NCI-H2171 treated with DMSO at 0.1 percent for 48 hours (cell line): ENCODE measurements at regions not wholly inside any gene's neighbourhood (a gene's known extent, or its start where the extent isn't known, plus 50 kb on each side); places are given as distances from the start of the nearest gene placed in this dataset.
"Not testable (repeated sequence)": the region's sequence is repeated elsewhere in the genome, so short reads cannot be mapped to it uniquely, and the experiment has no call there.

Source experiments
- DNase-seq: peaks from one replicate; lab custom pipeline; 2025; lab: John Stamatoyannopoulos, UW

DNA sequence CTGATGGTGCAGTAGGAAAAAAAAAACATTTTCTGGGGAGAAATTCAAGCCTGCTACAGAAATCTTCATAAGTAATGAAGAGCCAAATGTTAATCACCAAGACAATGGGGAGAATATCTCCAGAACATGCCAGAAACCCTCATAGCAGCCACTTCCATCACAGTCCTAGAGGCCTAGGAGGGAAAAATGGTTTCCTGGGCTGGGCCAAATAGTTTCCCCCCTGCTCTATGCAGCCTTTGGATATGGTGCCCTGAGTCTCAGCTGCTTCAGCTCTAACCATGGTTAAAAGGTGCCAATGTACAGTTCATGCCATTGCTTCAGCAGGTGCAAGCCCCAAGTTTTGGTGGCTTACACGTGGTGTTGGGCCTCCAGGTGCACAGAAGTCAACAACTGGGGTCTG, 113.1 kb downstream of the ZNF648 start:
- no peak for DNase-seq

DNA sequence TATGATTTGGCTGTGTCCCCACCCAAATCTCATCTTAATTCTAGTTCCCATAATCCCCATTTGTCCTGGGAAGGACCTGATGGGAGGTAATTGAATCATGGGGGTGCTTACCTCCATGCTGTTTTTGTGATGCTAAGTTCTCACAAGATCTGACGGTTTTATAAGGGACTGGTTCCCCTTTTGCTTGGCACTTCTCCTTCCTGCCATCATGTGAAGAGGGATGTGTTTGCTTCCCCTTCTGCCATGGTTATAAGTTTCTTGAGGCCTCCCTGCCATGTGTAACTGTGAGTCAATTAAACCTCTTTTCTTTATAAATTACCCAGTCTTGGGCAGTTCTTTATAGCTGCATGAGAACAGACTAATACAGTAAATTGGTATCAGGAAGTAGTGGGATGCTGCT, 114.1 kb downstream of the ZNF648 start:
- no peak for DNase-seq

DNA sequence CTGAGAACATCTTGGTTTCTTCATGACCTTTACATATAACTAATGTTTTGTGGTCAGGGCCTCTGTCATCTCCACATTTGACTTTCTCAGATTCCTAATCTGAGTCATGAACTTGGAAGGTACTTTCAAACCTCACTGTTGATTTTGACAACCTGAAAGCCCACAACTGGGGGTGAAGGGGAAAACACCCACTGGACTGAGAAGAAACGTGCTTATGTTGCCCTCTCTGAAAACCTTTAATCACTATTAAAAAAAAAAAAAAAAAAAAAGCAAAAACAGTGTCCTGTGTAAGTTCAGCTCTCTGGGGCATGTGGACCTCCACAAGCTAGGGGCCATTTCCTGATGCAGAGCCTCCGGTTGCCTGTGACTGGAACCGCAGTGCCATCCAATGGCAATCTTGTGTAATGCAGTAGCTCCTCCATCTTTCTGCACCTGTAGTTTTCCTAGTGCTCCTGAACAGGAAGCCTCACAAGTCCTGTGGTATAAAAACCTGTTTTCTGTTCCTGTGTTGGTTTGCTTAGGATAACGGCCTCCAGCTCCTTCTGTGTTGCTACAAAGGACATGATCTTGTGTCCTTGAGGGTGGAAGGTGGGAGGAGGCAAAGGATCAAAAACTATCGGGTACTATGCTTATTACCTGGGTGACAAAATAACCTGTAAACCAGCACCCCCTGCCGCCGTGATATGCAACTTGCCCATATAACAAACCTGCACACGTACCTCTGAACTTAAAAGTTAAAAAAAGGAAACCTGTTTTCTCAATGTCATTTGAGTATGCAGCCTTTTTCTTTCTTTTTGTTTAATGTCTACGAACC, 124.5 kb downstream of the ZNF648 start:
- peak; percentile 53 for DNase-seq

DNA sequence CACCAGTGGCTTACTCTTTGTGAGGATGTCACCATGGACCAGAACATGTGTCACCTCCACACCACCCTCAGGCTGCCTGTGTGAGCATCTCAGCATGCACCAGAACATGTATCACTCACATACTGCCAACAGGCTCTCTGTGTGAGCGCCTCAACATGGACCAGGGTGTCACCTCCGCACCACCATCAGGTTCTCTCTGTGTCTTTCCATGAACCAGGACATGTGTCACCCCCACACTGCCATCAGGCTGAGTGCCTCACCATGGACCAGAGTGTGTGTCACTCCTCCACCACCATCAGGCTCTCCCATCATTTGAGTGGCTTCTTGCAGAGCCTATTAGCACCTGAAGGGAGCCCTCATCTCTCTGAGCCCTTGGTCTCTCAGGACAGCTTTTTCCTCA, 125.2 kb downstream of the ZNF648 start:
- no peak for DNase-seq

DNA sequence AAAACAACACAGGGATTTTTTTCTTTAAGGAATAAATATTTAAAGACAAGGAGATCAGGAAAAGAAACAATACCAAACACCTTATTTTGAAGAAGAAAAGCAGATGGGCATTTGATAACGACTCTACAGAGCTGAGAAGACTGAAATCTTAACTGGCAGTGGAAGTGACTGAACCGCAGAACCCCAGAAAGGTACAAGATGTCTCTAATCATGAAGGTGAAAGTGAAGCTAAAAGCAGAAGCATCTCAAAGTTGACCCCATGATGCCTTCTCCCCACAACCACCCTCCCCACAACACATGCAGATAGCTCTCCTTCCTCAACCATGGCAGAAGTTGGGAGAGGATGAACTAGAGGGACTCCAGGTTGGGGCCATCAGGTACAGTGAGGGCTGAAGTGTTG, 129.6 kb downstream of the ZNF648 start:
- DNase-seq = no peak

DNA sequence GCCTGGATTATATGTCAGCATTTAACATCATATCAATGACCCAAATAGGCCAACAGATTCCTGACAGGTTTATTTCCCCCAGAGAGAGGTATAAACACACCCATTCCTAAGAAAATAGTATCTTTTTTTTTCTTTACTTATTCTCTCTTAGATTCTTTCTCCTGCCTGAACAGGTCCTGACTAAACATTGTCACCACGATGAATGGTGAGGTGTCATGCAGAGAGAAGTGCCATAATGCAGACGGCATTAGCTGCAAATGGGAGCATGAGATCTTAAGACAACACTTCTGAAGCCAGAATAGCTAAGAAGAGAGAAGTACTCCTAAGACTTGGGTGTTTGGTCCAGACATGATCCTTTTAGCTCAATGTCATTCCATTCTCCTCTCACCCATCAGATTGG, 131.3 kb downstream of the ZNF648 start:
- no peak for DNase-seq

DNA sequence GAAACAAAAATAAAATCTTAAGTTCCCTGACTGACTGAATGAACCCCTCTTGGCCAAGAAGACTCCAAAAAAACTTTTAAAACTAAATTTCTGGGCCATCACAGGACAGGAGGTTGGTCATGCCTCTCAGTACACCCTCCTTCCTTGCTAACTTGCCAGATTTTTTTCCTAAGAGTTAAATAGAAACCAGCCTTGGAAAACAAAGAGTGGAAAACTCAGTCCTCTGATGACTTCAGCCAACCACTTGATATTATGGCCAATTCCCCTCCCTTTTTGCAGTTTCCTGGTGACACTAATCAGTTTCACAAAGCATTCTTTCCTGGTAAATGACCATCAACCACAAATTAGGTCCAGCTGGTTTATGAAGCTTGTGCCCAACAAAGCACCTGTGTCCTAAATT, 134.8 kb downstream of the ZNF648 start:
- no peak for DNase-seq

DNA sequence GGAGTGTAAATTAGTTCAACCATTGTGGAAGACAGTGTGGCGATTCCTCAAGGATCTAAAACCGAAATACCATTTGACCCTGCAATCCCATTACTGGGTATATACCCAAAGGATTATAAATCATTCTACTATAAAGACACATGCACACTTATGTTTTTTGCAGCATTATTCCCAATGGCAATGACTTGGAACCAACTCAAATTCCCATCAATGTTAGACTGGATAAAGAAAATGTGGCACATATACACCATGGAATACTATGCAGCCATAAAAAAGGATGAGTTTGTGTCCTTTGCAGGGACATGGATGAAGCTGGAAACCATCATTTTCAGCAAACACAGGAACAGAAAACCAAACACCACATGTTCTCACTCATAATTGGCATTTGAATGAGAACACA, 137.5 kb downstream of the ZNF648 start:
- not testable (repeated sequence) for DNase-seq

DNA sequence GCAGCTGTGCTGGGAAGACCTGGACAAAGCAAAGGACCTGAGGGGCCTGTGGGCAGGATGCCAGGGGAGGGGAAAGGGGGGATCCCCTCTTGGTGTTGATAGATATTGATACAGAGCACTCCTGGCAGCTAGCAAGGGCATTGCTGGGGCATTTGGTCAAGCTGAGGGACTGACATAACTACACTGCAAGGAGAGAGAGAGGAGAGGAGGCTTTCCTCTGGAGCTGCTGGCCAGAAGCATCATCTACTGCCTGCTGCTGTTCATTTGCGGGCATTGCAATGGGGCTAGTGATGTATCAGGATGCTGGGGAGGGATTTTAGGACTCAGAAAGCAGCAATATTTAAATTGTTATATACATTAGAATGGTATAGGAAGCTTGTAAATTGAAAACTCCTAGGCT, 142.0 kb downstream of the ZNF648 start:
- DNase-seq = no peak

DNA sequence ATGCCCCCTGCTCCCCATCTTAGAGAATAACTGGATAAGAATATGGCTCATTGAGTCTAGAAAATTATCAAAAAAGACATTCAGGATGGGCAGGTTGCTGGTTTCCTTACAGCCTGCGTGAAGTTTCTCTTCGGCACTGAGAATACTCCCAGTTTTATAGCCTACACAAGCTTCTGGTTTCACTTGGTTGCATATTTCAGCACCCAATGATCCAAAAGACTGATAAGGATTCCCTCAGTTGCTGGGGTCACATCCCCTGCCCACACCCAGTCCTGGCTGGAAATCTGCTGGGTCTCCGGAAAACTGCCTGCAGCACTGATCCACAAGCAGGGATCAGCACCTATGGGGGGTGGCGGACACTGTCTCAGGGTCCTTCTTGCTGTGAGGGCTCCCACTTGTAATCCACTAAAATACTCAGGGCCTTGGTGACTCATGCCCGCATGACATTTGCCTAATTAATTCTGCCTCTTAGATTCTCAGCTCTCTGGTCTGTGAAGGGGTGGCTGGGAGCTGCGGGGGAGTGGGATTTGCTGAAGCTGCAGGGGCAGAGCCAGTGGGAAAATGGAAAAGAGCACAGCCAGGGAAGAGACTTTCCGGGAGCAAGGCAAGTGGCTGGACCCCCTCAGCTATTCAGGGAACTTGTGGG, 142.5 kb downstream of the ZNF648 start:
- DNase-seq = no peak

DNA sequence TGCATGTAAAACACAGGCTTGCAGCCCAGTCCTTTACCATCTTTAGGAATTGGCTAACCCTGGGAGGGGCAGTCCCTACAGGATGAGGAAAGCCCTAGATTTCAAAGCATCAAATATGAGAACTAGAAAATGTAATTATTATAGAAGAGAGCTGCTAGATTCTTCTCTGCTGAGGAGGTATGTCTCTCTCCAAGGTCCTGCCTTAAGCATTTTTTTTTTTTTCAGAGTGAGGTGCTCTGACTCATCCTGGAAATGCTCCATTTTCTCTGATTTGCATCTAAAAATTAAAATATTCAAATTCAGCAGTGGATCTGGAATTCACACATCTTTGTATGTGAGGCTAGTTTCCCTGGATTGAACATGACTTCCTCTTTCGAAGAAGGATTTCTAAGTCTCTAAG, 149.8 kb downstream of the ZNF648 start:
- DNase-seq = no peak

DNA sequence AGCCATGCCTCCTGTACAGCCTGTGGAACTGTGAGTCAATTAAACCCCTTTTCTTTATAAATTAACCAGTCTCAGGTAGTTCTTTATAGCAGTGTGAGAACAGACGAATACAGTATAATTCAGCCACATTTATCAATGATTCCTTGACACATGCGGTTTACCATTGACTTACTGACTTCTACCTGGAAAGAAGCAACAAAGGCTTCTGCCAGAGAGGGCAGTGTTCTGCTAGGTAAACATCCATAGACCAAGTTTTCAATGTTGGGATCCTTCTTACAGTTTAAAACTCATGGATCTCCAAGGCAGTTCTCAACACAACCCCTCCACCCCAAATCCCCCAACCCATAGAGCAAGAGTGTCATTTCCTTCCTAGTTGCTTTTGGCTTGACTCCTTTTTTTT, 150.6 kb downstream of the ZNF648 start:
- no peak for DNase-seq

DNA sequence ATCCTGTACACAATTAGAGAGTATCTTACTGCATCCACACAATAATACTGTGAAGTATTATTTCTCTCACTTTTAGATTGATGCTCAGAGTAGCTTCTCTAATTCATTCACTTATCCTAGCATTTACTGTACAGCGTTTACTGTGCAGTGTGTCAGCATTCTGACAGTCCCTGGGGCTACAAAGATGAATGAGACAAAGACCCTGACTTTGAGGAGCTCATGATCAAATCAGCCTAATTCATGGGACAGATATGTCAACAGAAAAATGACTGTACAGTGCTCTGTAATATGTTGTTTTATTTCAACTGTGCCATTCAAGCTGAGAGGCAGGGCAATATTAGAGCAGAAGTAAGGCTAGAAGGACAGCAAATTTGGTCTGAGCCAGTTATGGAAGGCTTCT, 152.5 kb downstream of the ZNF648 start:
- no peak for DNase-seq

DNA sequence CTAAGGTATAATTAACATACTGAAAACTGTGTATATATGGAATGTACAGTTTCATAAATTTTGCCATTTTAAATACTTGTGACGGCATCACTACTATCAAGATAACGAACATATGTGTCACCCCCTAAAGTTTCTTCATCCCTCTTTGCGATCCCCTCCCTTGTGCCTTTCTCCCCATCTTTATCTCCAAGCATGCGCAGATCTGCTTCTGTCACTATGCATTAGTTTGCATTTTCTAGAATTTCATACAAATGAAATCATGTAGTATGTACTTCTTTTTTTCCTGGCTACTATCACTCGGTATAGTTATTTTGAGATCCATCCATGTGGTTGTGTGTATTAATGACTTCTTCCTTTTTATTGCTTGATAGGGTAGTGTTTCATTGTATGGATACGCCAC, 154.9 kb downstream of the ZNF648 start:
- no peak for DNase-seq

DNA sequence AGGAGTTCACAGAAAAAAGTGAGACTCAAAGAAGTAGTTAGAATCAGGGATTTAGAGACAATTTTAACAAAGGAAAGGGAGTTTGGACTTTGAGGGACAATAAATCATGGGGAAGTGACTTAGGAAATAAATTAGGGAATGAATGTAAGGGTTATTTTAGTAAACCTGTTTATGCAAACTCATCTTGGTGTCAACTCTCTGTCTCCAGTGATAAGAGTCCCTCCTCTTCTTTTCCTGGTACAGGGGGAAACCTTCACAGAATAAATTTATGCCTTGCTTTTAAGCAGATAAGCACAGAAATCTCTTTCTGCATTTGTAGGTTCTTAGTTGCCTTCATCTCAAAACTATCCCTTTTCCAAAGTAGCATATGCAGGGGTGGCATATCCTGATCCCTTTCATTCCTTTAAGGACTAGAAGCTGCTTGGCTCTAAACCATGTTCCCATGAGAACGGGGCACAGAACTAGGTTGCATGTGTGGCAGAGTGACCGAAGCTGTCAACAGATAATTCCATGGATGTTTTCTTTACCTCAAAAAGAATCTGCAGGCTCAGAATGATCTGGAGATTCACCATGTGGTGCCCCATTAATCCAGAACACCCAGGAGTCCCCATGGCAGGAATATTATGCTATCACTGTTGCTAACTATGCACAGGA, 155.4 kb downstream of the ZNF648 start:
- DNase-seq = no peak

DNA sequence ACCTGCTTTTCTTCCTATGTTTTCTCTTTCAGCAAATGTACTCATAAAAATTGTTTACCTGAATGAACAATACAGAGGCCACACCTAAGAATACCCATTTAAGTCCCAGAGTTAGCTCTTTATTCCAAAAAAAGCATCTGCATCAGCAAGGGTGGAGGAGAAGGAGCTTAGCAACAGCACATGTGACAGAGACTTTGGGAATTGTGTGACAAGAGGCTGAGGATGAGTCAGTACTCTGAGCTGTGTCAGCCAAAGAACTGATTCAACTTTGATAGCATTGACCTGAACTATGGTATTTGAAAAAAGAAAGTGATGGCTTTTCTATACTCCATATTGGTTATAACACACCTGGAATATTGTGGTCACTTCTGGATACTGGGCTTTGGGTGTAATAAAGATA, 162.7 kb downstream of the ZNF648 start:
- DNase-seq = no peak

DNA sequence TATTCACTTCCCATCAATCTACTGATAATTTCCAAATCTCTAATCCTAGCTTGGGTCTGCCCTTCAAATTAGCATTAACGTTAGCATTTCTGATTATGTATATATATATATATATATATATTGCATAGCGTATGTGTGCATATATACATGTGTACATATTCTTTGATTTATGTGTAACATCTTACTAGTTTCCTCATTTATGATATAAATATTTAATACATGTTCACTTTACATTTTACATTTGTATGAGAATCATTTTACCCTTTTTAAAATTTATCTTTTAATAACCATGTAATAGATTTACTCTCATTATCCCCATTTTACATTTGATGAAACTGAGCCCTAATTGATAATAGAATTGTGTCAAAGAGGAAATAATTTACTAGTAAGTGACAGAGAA, 164.7 kb downstream of the ZNF648 start:
- no peak for DNase-seq

DNA sequence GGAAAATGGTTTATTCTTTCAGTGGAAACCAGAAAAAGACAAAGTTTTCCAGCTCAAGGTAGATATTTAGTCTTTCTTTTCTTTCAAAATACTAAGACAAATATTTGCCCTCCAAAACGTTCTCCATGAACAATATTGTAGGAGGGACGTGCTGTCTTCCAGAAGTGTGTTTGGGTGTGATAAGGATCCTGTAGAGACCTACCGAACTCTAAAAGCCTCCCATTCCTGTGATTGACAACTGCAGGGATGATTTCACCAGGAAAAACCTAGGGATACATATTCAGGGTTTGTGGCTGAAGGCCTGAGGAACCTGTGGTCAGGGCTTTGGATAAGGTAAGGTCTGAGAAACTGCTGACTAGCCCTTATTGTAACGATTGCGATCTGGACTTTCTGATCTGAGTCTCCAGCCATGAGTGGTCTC, 167.1 kb downstream of the ZNF648 start:
- DNase-seq = no peak

DNA sequence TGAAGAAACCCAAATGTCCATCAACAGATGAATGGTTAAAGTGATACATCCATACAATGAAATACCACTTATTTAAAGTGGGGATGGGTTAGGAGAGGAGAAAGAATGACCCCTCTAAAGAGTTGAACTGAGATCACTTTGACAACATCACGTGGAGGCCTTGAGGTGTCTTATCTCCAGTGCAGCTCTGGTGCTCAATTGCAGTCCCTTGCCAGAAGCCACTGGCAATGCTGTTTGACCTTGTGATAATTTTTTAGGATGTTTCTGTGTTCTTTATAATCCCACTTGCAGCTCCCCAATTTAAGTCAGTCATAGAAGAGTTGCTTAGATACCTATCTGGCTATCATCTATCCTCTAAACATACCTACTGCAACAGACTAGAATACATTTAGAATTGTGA, 167.6 kb downstream of the ZNF648 start:
- no peak for DNase-seq

DNA sequence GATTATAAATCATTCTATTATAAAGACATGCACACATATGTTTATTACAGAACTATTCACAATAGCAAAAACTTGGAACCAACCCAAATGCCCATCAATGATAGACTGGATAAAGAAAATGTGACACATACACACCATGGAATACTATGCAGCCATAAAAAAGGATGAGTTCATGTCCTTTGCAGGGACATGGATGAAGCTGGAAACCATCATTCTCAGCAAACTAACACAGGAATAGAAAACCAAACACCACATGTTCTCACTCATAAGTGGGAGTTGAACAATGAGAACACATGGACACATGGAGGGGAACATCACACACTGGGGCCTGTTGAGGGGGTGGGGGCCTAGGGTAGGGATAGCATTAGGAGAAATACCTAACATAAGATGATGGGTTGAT, 168.4 kb downstream of the ZNF648 start:
- DNase-seq = not testable (repeated sequence)

DNA sequence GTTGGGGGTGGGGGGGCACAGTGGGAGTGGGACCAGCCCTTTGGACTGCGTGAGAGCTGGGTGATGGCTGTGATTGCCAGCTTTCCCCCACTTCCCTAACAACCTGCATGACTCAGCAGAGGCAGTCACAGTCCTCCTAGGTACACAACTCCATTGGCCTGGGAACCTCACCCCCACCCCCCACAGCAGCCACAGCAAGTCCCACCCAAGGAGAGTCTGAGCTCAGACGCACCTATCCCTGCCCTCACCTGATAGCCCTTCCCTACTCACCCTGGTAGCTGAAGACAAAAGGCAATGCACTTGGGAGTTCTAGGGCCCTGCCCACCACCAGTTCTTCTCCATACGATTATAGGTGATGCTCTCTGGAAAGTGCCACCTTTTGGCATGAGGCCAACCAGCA, 188.9 kb downstream of the ZNF648 start:
- DNase-seq = no peak

DNA sequence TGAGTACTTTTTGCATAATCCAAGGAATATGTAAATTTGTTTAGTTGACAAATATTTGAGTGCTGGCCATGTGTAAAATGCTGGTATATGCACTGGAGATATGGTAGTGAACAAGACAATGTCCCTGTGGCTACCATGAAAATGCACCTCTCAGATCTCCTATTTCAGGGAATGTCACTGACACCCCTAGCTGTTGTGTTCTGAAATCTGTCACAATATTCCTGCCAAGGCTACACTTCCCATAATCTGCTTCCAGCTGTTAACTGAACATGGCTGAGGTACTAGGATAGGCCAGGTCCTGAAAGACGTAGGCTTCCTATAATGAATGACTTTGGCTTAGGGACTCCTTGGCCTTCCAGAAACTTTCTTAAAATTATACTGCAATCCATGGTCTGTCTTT, 197.8 kb downstream of the ZNF648 start:
- DNase-seq = no peak

DNA sequence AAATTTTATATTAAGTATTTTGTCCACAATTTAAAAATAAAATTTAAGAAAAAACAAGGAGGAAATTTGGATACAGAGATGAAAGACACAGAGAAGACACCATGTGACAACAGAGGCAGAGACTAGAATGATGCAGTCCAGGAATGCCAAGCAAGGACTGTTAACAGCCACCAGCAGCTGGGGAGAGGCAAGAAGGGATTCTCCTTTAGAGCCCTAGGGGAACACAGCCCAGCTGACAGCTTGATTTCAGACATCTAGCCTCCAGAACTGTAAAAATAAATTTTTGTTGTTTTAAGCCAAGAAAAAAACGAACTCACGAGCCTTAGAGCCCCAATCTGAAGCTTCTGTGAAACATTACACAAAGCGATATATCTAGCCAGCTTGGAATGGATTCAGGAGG, 198.5 kb downstream of the ZNF648 start:
- DNase-seq = no peak
